ENCODE measurements at regions not wholly inside any gene's neighbourhood (a gene's known extent, or its start where the extent isn't known, plus 50 kb on each side); places are given as distances from the start of the nearest gene placed in this dataset.

DNA sequence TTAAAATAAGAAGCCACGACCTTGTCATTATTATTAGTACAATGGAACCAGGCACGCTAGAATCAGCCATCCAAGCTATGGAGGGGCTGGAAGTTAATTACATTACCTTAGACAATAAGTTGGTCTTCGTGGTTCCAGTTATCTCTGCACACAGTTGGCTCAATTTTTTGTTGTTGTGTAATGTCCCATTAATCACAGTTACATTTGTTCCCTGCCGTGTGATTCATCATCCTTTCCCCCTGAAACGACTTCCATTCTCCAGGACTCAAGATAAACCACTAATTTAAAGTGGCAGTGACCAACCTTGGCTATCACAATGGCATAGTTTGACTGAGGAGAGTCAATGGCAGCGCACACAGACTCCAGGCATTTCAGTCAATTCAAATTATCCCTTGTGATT is 905.0 kb downstream of the RAB28 start:
- TF ChIP-seq EZH2 (IDR thresholded peaks at IDR 0.05; ENCODE audit: low read depth): no peak
- TF ChIP-seq, protein P1, sequence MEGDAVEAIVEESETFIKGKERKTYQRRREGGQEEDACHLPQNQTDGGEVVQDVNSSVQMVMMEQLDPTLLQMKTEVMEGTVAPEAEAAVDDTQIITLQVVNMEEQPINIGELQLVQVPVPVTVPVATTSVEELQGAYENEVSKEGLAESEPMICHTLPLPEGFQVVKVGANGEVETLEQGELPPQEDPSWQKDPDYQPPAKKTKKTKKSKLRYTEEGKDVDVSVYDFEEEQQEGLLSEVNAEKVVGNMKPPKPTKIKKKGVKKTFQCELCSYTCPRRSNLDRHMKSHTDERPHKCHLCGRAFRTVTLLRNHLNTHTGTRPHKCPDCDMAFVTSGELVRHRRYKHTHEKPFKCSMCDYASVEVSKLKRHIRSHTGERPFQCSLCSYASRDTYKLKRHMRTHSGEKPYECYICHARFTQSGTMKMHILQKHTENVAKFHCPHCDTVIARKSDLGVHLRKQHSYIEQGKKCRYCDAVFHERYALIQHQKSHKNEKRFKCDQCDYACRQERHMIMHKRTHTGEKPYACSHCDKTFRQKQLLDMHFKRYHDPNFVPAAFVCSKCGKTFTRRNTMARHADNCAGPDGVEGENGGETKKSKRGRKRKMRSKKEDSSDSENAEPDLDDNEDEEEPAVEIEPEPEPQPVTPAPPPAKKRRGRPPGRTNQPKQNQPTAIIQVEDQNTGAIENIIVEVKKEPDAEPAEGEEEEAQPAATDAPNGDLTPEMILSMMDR (conservative IDR thresholded peaks at IDR 0.05): no peak

Measured in PC-9 (cell line).